ENCODE measurements at regions not wholly inside any gene's neighbourhood (a gene's known extent, or its start where the extent isn't known, plus 50 kb on each side); places are given as distances from the start of the nearest gene placed in this dataset.

GRCh38 chr7:53252539-53252938, 217.1 kb downstream of the POM121L12 start:
- H3K9me3 ChIP-seq (ENCODE audit: low read length): no peaks in the 10 kb centered on the region
- H3K36me3 ChIP-seq (ENCODE audit: insufficient read depth, low read length): no peaks in the 10 kb centered on the region
- H3K9me2 ChIP-seq (ENCODE audit: insufficient read depth, low read length): no peaks in the 10 kb centered on the region
- TF ChIP-seq EZH2 (IDR thresholded peaks at IDR 0.05; ENCODE audit: borderline replicate concordance, insufficient read depth, low read length, poor library complexity, severe bottlenecking) (no peak), CTCF (IDR thresholded peaks at IDR 0.05; ENCODE audit: poor library complexity, severe bottlenecking) (no peak), TAF1 (IDR thresholded peaks at IDR 0.05; ENCODE audit: low read depth) (no peak), REST (IDR thresholded peaks at IDR 0.05; ENCODE audit: borderline replicate concordance) (no peak), RAD21 (conservative IDR thresholded peaks at IDR 0.05) (no peak), POLR2AphosphoS5 (IDR thresholded peaks at IDR 0.05) (peak; percentile 61), EP300 (conservative IDR thresholded peaks at IDR 0.05; ENCODE audit: poor library complexity, severe bottlenecking) (peak; percentile 90)
- H3K9ac ChIP-seq (ENCODE audit: low read length): no peak overlapping the region
- no peak overlapping the region for H3K27ac ChIP-seq (ENCODE audit: low read length)
- H4K20me1 ChIP-seq (ENCODE audit: insufficient read depth): no peaks in the 10 kb centered on the region
- no peaks in the 10 kb centered on the region for H3F3A ChIP-seq (ENCODE audit: insufficient read depth, low read length, poor library complexity, severe bottlenecking)
- H3K4me2 ChIP-seq (ENCODE audit: low read length): no peak overlapping the region
- H3K79me2 ChIP-seq (replicated peaks; ENCODE audit: insufficient read depth, low read length): no peaks in the 10 kb centered on the region
- no peak overlapping the region for H2AFZ ChIP-seq (ENCODE audit: low read depth, low read length)
- no peak overlapping the region for H3K4me3 ChIP-seq (ENCODE audit: low read length)
- no peaks in the 10 kb centered on the region for H3K27me3 ChIP-seq (ENCODE audit: insufficient read depth, low read depth, low read length)

- no peak for TF ChIP-seq TAF1 (IDR thresholded peaks at IDR 0.05; ENCODE audit: low read depth)
- no peak for TF ChIP-seq CTCF (IDR thresholded peaks at IDR 0.05; ENCODE audit: poor library complexity, severe bottlenecking)
- no peaks in the 10 kb centered on the region for H3K9me3 ChIP-seq (ENCODE audit: low read length)
- no peak overlapping the region for H3K9ac ChIP-seq (ENCODE audit: low read length)
- no peak overlapping the region for H3K4me3 ChIP-seq (ENCODE audit: low read length)
- H3K36me3 ChIP-seq (ENCODE audit: insufficient read depth, low read length): no peaks in the 10 kb centered on the region
- no peak overlapping the region for H3K4me2 ChIP-seq (ENCODE audit: low read length)
- H2AFZ ChIP-seq (ENCODE audit: low read depth, low read length): no peak overlapping the region
- no peaks in the 10 kb centered on the region for H3K9me2 ChIP-seq (ENCODE audit: insufficient read depth, low read length)
- H4K20me1 ChIP-seq (ENCODE audit: insufficient read depth): no peaks in the 10 kb centered on the region
- no peaks in the 10 kb centered on the region for H3K27me3 ChIP-seq (ENCODE audit: insufficient read depth, low read depth, low read length)
- H3K27ac ChIP-seq (ENCODE audit: low read length): no peak overlapping the region
- H3K79me2 ChIP-seq (replicated peaks; ENCODE audit: insufficient read depth, low read length): no peaks in the 10 kb centered on the region
- no peaks in the 10 kb centered on the region for H3F3A ChIP-seq (ENCODE audit: insufficient read depth, low read length, poor library complexity, severe bottlenecking)
Measured at GRCh38 chr7:53272081-53272480, 236.6 kb downstream of the POM121L12 start.

Measured in neural cell (in vitro differentiated cells).